ENCODE measurements at regions not wholly inside any gene's neighbourhood (a gene's known extent, or its start where the extent isn't known, plus 50 kb on each side); places are given as distances from the start of the nearest gene placed in this dataset.
A peak's percentile ranks its signal among the peaks of the same experiment; 100 is the strongest.

- no peak overlapping the region for H2AFZ ChIP-seq (ENCODE audit: control insufficient read depth, low read length)
- no peaks in the 10 kb centered on the region for H3K9me1 ChIP-seq (ENCODE audit: control insufficient read depth, extremely low read depth, insufficient read depth, low read length)
- DNase-seq (ENCODE audit: low read depth, low spot score) (no peak), FAIRE-seq (peak; percentile 75)
- TF ChIP-seq EZH2 (IDR thresholded peaks at IDR 0.05; ENCODE audit: low read length), result no peak
- no peak for TF ChIP-seq CTCF (optimal IDR thresholded peaks at IDR 0.05 in 1 of 3, IDR thresholded peaks at IDR 0.05 in 1 of 3, conservative IDR thresholded peaks at IDR 0.05 in 1 of 3; ENCODE audit: extremely low read depth in 1 of 3, insufficient read depth in 2 of 3, low read length in 3 of 3)
- no peaks in the 10 kb centered on the region for H3K79me2 ChIP-seq (ENCODE audit: control insufficient read depth, insufficient read depth, low read length)
- dilution Hi-C loops (cut with MboI; ENCODE audit: extremely low pct_ligation_motif_present, low sequenced_read_pairs), result no loop called here
- no peaks in the 10 kb centered on the region for H3K9me3 ChIP-seq (ENCODE audit: control insufficient read depth, low read depth, low read length)
- no peak overlapping the region for H3K9ac ChIP-seq (ENCODE audit: control insufficient read depth, extremely low read depth, insufficient read depth, low read length)
- peaks cover 8% of the 10 kb centered on the region for H3K4me1 ChIP-seq (ENCODE audit: control insufficient read depth, extremely low read depth, insufficient read depth, low read length)
- no peaks in the 10 kb centered on the region for H3K36me3 ChIP-seq (ENCODE audit: control insufficient read depth in 2 of 2, extremely low read depth in 1 of 2, insufficient read depth in 2 of 2, low read length in 2 of 2)
- H3K27me3 ChIP-seq (ENCODE audit: control insufficient read depth, extremely low read depth, insufficient read depth, low read length), result no peaks in the 10 kb centered on the region
- H3K4me3 ChIP-seq (ENCODE audit: control insufficient read depth in 2 of 3, extremely low read depth in 1 of 3, insufficient read depth in 2 of 3, low read depth in 1 of 3, low read length in 3 of 3), result no peak overlapping the region
- H3K27ac ChIP-seq (ENCODE audit: control insufficient read depth, insufficient read depth, low read length), result peak overlapping the region; percentile 25
- no peaks in the 10 kb centered on the region for H4K20me1 ChIP-seq (ENCODE audit: control insufficient read depth, extremely low read depth, insufficient read depth, low read length)
- H3K4me2 ChIP-seq (ENCODE audit: control insufficient read depth, extremely low read depth, insufficient read depth, low read depth, low read length), result peak overlapping the region; percentile 25
These were observed 115.0 kb downstream of the CEP44 start for GRCh38 chr4:174398728-174399127.

GRCh38 chr4:174397366-174398155 is 113.8 kb downstream of the CEP44 start:
- no peak overlapping the region for H2AFZ ChIP-seq (ENCODE audit: control insufficient read depth, low read length)
- H3K4me3 ChIP-seq (ENCODE audit: control insufficient read depth in 2 of 3, extremely low read depth in 1 of 3, insufficient read depth in 2 of 3, low read depth in 1 of 3, low read length in 3 of 3), result no peak overlapping the region
- no peaks in the 10 kb centered on the region for H4K20me1 ChIP-seq (ENCODE audit: control insufficient read depth, extremely low read depth, insufficient read depth, low read length)
- H3K4me2 ChIP-seq (ENCODE audit: control insufficient read depth, extremely low read depth, insufficient read depth, low read depth, low read length), result no peak overlapping the region
- no peaks in the 10 kb centered on the region for H3K9me3 ChIP-seq (ENCODE audit: control insufficient read depth, low read depth, low read length)
- FAIRE-seq, result no peak
- H3K27me3 ChIP-seq (ENCODE audit: control insufficient read depth, extremely low read depth, insufficient read depth, low read length), result no peaks in the 10 kb centered on the region
- dilution Hi-C loops (cut with MboI; ENCODE audit: extremely low pct_ligation_motif_present, low sequenced_read_pairs), result no loop called here
- H3K36me3 ChIP-seq (ENCODE audit: control insufficient read depth in 2 of 2, extremely low read depth in 1 of 2, insufficient read depth in 2 of 2, low read length in 2 of 2), result no peaks in the 10 kb centered on the region
- peaks cover 8% of the 10 kb centered on the region for H3K4me1 ChIP-seq (ENCODE audit: control insufficient read depth, extremely low read depth, insufficient read depth, low read length)
- no peak overlapping the region for H3K9ac ChIP-seq (ENCODE audit: control insufficient read depth, extremely low read depth, insufficient read depth, low read length)
- no peak overlapping the region for H3K27ac ChIP-seq (ENCODE audit: control insufficient read depth, insufficient read depth, low read length)
- no peak for TF ChIP-seq CTCF (optimal IDR thresholded peaks at IDR 0.05 in 1 of 3, IDR thresholded peaks at IDR 0.05 in 1 of 3, conservative IDR thresholded peaks at IDR 0.05 in 1 of 3; ENCODE audit: extremely low read depth in 1 of 3, insufficient read depth in 2 of 3, low read length in 3 of 3)
- no peak for TF ChIP-seq EZH2 (IDR thresholded peaks at IDR 0.05; ENCODE audit: low read length)
- no peak for DNase-seq (ENCODE audit: low read depth, low spot score)
- no peaks in the 10 kb centered on the region for H3K79me2 ChIP-seq (ENCODE audit: control insufficient read depth, insufficient read depth, low read length)
- H3K9me1 ChIP-seq (ENCODE audit: control insufficient read depth, extremely low read depth, insufficient read depth, low read length), result no peaks in the 10 kb centered on the region
